SK-N-SH (cell line): ENCODE measurements at regions not wholly inside any gene's neighbourhood (a gene's known extent, or its start where the extent isn't known, plus 50 kb on each side); places are given as distances from the start of the nearest gene placed in this dataset.

ENCODE experiments used
- CTCF ChIA-PET: fragments of 300-600, 350-600 bp; formaldehyde crosslinking; extraction: SDS; loops from one replicate; lab custom pipeline; 2021; lab: Yijun Ruan, JAX
- POLR2A ChIA-PET: fragments of 350-600 bp; sonication (Branson Sonifier 250); formaldehyde crosslinking; extraction: SDS; loops from one replicate; lab custom pipeline; 2020; ENCODE audit warnings: antibody characterized with exemption, inconsistent platforms; lab: Yijun Ruan, JAX
- DNase-seq: peaks from one replicate; pipeline ENCODE4 v3.0.0; 2012
- H2AFZ ChIP-seq: fragments of 200-600 bp; sonication (generic); 2 replicates; pipeline ENCODE4 v1.8.1; 2016; ENCODE audit warnings: antibody characterized with exemption, mild to moderate bottlenecking, low read depth
- H3F3A ChIP-seq: fragments of 200-600 bp; sonication (generic); replicated peaks from 2 replicates; pipeline ENCODE3; 2016; ENCODE audit warnings: antibody characterized with exemption, mild to moderate bottlenecking; ENCODE audit not compliant: insufficient read depth
- H3K27ac ChIP-seq, 2 experiments: fragments of 200-500 bp in 1 of 2; fragments of 200-600 bp in 1 of 2; sonication (Bioruptor generic) in 1 of 2; sonication (generic), shearing (Covaris generic) in 1 of 2; 2 replicates each; pipeline versions ENCODE4 v1.5.1 to v1.6.1; 2014 to 2016; ENCODE audit warnings: low read depth in 2 of 2, inconsistent platforms in 1 of 2, low read length in 1 of 2, mild to moderate bottlenecking in 1 of 2, mixed read lengths in 1 of 2
- H3K27me3 ChIP-seq: fragments of 200-600 bp; sonication (generic), shearing (Covaris generic); 2 replicates; pipeline ENCODE4 v1.6.1; 2016; ENCODE audit warnings: mixed run types; ENCODE audit not compliant: insufficient read depth
- H3K36me3 ChIP-seq, 2 experiments: fragments of 200-500 bp in 1 of 2; fragments of 200-600 bp in 1 of 2; sonication (Bioruptor generic) in 1 of 2; sonication (generic) in 1 of 2; replicated peaks in 1 of 2; 2 replicates each; pipeline versions ENCODE3 to v1.5.1; 2014 to 2016; ENCODE audit warnings: low read length in 1 of 2, mild to moderate bottlenecking in 1 of 2; ENCODE audit not compliant: insufficient read depth in 2 of 2, control insufficient read depth in 1 of 2
- H3K4me1 ChIP-seq, 2 experiments: fragments of 200-500 bp in 1 of 2; fragments of 200-600 bp in 1 of 2; sonication (Bioruptor generic) in 1 of 2; sonication (generic), shearing (Covaris generic) in 1 of 2; 2 replicates each; pipeline versions ENCODE4 v1.5.1 to v1.6.1; 2014 to 2016; ENCODE audit warnings: low read depth in 1 of 2, low read length in 1 of 2, mixed run types in 1 of 2; ENCODE audit not compliant: insufficient read depth in 2 of 2, control insufficient read depth in 1 of 2
- H3K4me2 ChIP-seq: fragments of 200-600 bp; sonication (generic), shearing (Covaris generic); 2 replicates; pipeline ENCODE4 v1.6.1; 2017; ENCODE audit warnings: mixed run types
- H3K4me3 ChIP-seq, 2 experiments: fragments of 200-500 bp in 1 of 2; fragments of 200-600 bp in 1 of 2; sonication (Bioruptor generic) in 1 of 2; sonication (generic), shearing (Covaris generic) in 1 of 2; 2 replicates each; pipeline versions ENCODE4 v1.5.1 to v1.8.1; 2014 to 2016; ENCODE audit warnings: low read depth in 2 of 2, inconsistent platforms in 1 of 2, low read length in 1 of 2, mild to moderate bottlenecking in 1 of 2, mixed read lengths in 1 of 2, moderate library complexity in 1 of 2
- H3K79me2 ChIP-seq: fragments of 200-600 bp; sonication (generic); 2 replicates; pipeline ENCODE4 v1.8.1; 2017; ENCODE audit warnings: mild to moderate bottlenecking; ENCODE audit not compliant: insufficient read depth
- H3K9ac ChIP-seq: fragments of 200-600 bp; sonication (generic); 2 replicates; pipeline ENCODE4 v1.6.1; 2017; ENCODE audit warnings: mixed run types
- H3K9me2 ChIP-seq: fragments of 200-600 bp; sonication (generic); 2 replicates; pipeline ENCODE4 v1.6.1; 2017; ENCODE audit warnings: mixed run types
- H3K9me3 ChIP-seq: fragments of 200-600 bp; sonication (generic); 2 replicates; pipeline ENCODE4 v1.6.1; 2017; ENCODE audit warnings: mixed run types, mild to moderate bottlenecking, moderate library complexity
- H4K20me1 ChIP-seq: fragments of 200-600 bp; sonication (generic); 2 replicates; pipeline ENCODE4 v1.6.1; 2017; ENCODE audit warnings: mild to moderate bottlenecking, mixed run types; ENCODE audit not compliant: insufficient read depth
- CHD2 ChIP-seq: fragments of 150-350 bp; IDR thresholded peaks from 2 replicates; pipeline ENCODE4 v1.6.1; 2018; ENCODE audit warnings: low read length; ENCODE audit not compliant: partially characterized antibody
- EZH2phosphoT487 ChIP-seq: fragments of 200-600 bp; sonication (generic); IDR thresholded peaks from 2 replicates; pipeline ENCODE4 v1.6.1; 2017; ENCODE audit warnings: low read depth, mixed run types, mild to moderate bottlenecking, antibody characterized with exemption, moderate library complexity, borderline replicate concordance
- FOXM1 ChIP-seq: IDR thresholded peaks from 2 replicates; pipeline ENCODE4 v1.4.0; 2012; ENCODE audit warnings: low read depth, mild to moderate bottlenecking
- GABPA ChIP-seq: IDR thresholded peaks from 2 replicates; pipeline ENCODE4 v1.4.0; 2012; ENCODE audit warnings: low read depth, mild to moderate bottlenecking
- GATA2 ChIP-seq: sonication (generic); formaldehyde crosslinking; IDR thresholded peaks from 2 replicates; pipeline ENCODE4 v1.5.0; 2020; ENCODE audit warnings: mild to moderate bottlenecking, missing genetic modification reagents
- JUND ChIP-seq: IDR thresholded peaks from 2 replicates; pipeline ENCODE4 v1.4.0; 2012
- NRF1 ChIP-seq: IDR thresholded peaks from 2 replicates; pipeline ENCODE4 v1.6.1; 2012; ENCODE audit warnings: low read depth, mild to moderate bottlenecking, low read length
- POLR2AphosphoS5 ChIP-seq: IDR thresholded peaks from 2 replicates; pipeline ENCODE4 v1.6.1; 2012; ENCODE audit warnings: low read depth, low read length
- RCOR1 ChIP-seq: fragments of 150-350 bp; IDR thresholded peaks from 2 replicates; pipeline ENCODE4 v1.6.1; 2017; ENCODE audit warnings: antibody characterized with exemption, low read length
- RFX5 ChIP-seq: IDR thresholded peaks from 2 replicates; pipeline ENCODE4 v1.6.1; 2012; ENCODE audit warnings: mild to moderate bottlenecking, improper control_type of control experiment, low read length
- SIN3A ChIP-seq: IDR thresholded peaks from 2 replicates; pipeline ENCODE4 v1.6.1; 2012; ENCODE audit warnings: low read depth, mild to moderate bottlenecking, low read length, moderate library complexity, borderline replicate concordance
- SMC3 ChIP-seq: IDR thresholded peaks from 2 replicates; pipeline ENCODE4 v1.6.1; 2012; ENCODE audit warnings: low read depth, low read length, improper control_type of control experiment
- TAF1 ChIP-seq: IDR thresholded peaks from 2 replicates; pipeline ENCODE4 v1.6.1; 2012; ENCODE audit warnings: low read depth, mild to moderate bottlenecking, low read length, moderate library complexity, borderline replicate concordance
- TCF12 ChIP-seq: IDR thresholded peaks from 2 replicates; pipeline ENCODE4 v1.4.0; 2012
- WGBS: methylation state at CpG from one replicate; pipeline ENCODE4 v1.1.6; 2017; ENCODE audit warnings: low lambda C conversion rate; 5-methylcytosine and 5-hydroxymethylcytosine counted together
- TF ChIP-seq, protein P1 (sequence below): fragments of 200-600 bp; sonication (generic); IDR thresholded peaks from 2 replicates; pipeline ENCODE4 v1.6.1; 2017; ENCODE audit warnings: antibody characterized with exemption, mild to moderate bottlenecking, moderate library complexity
- TF ChIP-seq, protein P2 (sequence below): IDR thresholded peaks from 2 replicates; pipeline ENCODE4 v1.4.0; 2012; ENCODE audit warnings: low read depth, borderline replicate concordance
- TF ChIP-seq, protein P3 (sequence below): fragments of 150-350 bp; IDR thresholded peaks from 2 replicates; pipeline ENCODE4 v1.6.1; 2016; ENCODE audit warnings: mild to moderate bottlenecking, low read depth, low read length

DNA sequence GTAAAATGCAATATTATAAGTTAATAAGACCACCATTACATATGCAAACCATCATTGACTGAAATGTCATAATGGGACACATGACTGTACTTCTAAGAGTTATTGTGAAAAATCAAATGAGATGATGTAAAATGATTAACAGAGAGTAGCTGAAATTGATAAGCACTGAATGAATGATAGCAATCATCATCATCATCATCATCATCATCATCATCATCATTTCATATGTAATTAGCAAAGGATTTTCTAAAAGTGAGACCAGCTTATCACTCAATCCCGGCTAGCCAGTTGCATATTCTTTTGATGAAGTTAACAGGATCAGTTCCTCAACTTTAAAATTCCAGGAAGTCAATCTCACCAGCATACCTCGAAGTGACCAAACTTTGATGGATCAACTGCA is 650.3 kb upstream of the KLF4 start (continued):
- TF ChIP-seq, protein P1, sequence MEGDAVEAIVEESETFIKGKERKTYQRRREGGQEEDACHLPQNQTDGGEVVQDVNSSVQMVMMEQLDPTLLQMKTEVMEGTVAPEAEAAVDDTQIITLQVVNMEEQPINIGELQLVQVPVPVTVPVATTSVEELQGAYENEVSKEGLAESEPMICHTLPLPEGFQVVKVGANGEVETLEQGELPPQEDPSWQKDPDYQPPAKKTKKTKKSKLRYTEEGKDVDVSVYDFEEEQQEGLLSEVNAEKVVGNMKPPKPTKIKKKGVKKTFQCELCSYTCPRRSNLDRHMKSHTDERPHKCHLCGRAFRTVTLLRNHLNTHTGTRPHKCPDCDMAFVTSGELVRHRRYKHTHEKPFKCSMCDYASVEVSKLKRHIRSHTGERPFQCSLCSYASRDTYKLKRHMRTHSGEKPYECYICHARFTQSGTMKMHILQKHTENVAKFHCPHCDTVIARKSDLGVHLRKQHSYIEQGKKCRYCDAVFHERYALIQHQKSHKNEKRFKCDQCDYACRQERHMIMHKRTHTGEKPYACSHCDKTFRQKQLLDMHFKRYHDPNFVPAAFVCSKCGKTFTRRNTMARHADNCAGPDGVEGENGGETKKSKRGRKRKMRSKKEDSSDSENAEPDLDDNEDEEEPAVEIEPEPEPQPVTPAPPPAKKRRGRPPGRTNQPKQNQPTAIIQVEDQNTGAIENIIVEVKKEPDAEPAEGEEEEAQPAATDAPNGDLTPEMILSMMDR = no peak
- TF ChIP-seq SIN3A (no peak), TAF1 (no peak)
- TF ChIP-seq, all 33 proteins: peak for 0

DNA sequence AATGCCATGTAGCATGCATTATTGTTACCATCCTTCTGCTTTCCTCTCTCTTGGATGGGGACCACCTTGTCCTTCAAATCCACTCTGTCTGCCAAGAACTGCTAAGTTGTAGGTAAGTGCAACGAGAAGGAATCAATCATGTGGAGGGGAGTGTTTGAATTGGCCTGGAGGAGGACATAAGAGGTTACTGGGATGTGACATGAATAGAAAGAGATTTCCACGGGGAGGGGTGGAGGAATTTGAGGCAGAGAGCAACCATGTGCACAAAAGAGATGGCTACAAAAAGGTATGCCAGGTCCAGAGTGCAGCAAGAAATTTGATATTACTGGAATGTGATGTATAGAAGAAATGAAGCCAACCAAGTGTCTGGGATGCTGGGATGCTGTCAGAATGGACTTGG is 648.9 kb upstream of the KLF4 start:
- TF ChIP-seq TCF12 (no peak), TAF1 (no peak), JUND (no peak), SMC3 (no peak), EZH2phosphoT487 (no peak), CHD2 (no peak), FOXM1 (no peak), NRF1 (no peak), GABPA (no peak), RCOR1 (no peak)
- TF ChIP-seq, protein P2, sequence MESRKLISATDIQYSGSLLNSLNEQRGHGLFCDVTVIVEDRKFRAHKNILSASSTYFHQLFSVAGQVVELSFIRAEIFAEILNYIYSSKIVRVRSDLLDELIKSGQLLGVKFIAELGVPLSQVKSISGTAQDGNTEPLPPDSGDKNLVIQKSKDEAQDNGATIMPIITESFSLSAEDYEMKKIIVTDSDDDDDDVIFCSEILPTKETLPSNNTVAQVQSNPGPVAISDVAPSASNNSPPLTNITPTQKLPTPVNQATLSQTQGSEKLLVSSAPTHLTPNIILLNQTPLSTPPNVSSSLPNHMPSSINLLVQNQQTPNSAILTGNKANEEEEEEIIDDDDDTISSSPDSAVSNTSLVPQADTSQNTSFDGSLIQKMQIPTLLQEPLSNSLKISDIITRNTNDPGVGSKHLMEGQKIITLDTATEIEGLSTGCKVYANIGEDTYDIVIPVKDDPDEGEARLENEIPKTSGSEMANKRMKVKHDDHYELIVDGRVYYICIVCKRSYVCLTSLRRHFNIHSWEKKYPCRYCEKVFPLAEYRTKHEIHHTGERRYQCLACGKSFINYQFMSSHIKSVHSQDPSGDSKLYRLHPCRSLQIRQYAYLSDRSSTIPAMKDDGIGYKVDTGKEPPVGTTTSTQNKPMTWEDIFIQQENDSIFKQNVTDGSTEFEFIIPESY = no peak
- ChIA-PET POLR2A (no interaction called here), CTCF (no interaction called here)
- no peaks in the 10 kb centered on the region; a peak in 1 of 4 replicates for H3K4me1 ChIP-seq
- DNase-seq = no peak
- no peaks in the 10 kb centered on the region for H3K27me3 ChIP-seq
- 4% methylated on average over 2 of the region's 2 CpGs for WGBS
- H3K27ac ChIP-seq = no peak overlapping the region
- no peaks in the 10 kb centered on the region for H3K9me2 ChIP-seq
- H3K4me3 ChIP-seq = no peak overlapping the region
- H3K9ac ChIP-seq = no peak overlapping the region
- H3F3A ChIP-seq = no peaks in the 10 kb centered on the region
- no peaks in the 10 kb centered on the region for H3K9me3 ChIP-seq
- H3K79me2 ChIP-seq = no peaks in the 10 kb centered on the region
- no peaks in the 10 kb centered on the region for H4K20me1 ChIP-seq
- no peaks in the 10 kb centered on the region for H3K36me3 ChIP-seq
- H3K4me2 ChIP-seq = no peak overlapping the region
- H2AFZ ChIP-seq = no peak overlapping the region

DNA sequence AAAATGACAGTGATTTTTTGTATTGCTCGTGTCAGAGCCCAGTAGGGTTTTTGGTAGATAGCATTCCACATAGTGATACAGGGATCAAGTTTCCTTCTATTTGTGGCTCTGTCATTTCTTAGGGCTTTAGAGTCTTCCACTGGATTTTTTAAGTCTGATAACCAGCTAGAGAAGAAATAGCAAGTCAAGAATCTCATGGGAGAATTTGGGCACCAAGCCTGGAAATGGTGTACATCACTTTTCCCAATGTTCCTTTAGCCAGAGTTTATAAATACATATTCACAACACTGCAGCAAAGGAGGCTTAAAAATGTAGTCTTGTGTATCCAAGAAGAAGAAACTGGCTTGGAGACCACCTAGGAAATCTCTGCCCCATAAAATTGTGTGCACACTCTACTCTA is 647.1 kb upstream of the KLF4 start:
- Histone ChIP-seq H4K20me1 (no peaks in the 10 kb centered on the region), H3K4me1 (no peaks in the 10 kb centered on the region), H3K4me2 (no peak overlapping the region), H3K79me2 (no peaks in the 10 kb centered on the region), H3F3A (no peaks in the 10 kb centered on the region), H3K4me3 (no peak overlapping the region), H2AFZ (no peak overlapping the region), H3K9ac (no peak overlapping the region), H3K9me3 (no peaks in the 10 kb centered on the region), H3K9me2 (no peaks in the 10 kb centered on the region), H3K36me3 (no peaks in the 10 kb centered on the region), H3K27ac (no peak overlapping the region), H3K27me3 (no peaks in the 10 kb centered on the region)
- POLR2A ChIA-PET = no interaction called here
- CTCF ChIA-PET = no interaction called here
- no peak for DNase-seq
- TF ChIP-seq, protein P2 = no peak
- no peak for TF ChIP-seq RFX5
- no peak for TF ChIP-seq GATA2 (CRISPR knock-in tag)
- no peak for TF ChIP-seq FOXM1
- no peak for TF ChIP-seq RCOR1
- no peak for TF ChIP-seq EZH2phosphoT487
- TF ChIP-seq, protein P3, sequence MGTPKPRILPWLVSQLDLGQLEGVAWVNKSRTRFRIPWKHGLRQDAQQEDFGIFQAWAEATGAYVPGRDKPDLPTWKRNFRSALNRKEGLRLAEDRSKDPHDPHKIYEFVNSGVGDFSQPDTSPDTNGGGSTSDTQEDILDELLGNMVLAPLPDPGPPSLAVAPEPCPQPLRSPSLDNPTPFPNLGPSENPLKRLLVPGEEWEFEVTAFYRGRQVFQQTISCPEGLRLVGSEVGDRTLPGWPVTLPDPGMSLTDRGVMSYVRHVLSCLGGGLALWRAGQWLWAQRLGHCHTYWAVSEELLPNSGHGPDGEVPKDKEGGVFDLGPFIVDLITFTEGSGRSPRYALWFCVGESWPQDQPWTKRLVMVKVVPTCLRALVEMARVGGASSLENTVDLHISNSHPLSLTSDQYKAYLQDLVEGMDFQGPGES = no peak
- no peak for TF ChIP-seq POLR2AphosphoS5
- no peak for TF ChIP-seq TAF1
- 0% methylated on average over 1 of the region's 1 CpG for WGBS
